ENCODE measurements at regions not wholly inside any gene's neighbourhood (a gene's known extent, or its start where the extent isn't known, plus 50 kb on each side); places are given as distances from the start of the nearest gene placed in this dataset.

DNA sequence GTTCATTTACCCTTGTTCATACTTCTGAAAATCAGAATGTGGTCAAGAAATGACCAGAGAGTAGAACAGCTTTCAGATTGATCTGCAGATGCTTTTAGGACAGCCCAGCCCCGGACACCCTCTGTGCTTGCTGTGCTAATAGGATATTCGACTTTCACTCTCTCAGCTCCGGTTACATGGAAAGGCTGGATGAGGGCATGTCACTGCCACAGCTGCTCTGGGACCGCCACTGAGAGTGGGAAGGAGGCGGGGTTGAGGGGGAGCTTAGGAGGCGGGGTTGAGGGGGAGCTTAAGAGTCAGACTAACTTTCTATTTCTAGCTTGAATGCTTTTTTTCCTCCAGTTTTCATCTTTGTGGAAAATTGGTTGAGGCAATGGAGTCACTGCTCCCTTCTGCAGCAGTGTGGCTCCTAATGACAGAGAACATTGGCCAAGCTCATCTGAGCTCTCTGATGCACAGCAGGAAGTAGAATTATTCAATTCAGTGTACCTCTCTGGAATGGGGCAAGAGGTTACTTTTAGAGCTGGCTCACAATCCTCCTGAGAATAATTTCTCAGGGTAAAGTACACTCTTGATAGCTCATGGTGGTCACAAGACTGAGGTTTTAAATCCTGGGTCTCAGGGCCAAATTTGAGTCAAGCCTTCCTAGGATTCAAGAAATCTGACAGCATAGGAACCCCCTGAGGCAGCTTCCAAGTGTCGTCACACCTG is 74.6 kb upstream of the NPAS1 start:
- peak; percentile 81 for DNase-seq (ENCODE audit: low spot score)

GRCh38 chr19:46945694-46946489 is 73.7 kb upstream of the NPAS1 start:
- DNase-seq (ENCODE audit: low spot score): peak; percentile 56

GRCh38 chr19:46946611-46947238 is 72.9 kb upstream of the NPAS1 start:
- no peak for DNase-seq (ENCODE audit: low spot score)

GRCh38 chr19:46947866-46948265 is 71.8 kb upstream of the NPAS1 start:
- no peak for DNase-seq (ENCODE audit: low spot score)

DNA sequence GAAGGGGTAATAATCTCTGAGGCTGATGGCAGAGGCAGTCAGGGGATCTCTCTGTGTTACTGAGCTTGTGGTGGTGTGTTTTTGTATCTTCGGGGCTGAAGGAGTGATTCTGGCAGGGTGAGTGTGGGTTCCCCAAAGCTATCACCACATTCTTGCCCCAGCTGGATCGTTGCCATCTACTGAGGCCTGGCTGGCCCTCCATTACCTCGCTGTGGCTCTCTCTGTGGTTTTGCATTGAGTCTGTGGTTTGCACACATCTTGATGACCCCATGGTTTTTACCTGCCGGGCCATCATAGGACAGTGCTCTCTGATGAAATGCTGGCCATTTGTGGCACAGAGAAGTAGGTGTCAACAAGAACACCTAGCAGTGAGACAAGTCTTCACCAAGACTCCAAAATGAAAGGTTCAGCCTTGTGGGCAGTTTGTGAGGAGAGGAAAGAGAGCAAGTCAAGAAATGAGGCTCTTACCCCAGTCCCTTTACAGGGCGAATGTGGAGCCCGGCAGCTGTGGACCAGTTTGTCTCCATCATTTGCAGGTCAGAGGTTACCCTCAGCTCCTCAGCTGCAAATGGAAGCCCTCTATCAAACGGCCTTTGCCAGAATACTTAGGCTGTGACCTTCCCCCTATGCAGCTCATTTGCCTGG is 69.0 kb upstream of the NPAS1 start:
- no peak for DNase-seq (ENCODE audit: low spot score)

- DNase-seq (ENCODE audit: low spot score): peak; percentile 55
These were observed 68.3 kb upstream of the NPAS1 start for GRCh38 chr19:46951171-46951986.

GRCh38 chr19:46952874-46953273 is 66.8 kb upstream of the NPAS1 start:
- no peak for DNase-seq (ENCODE audit: low spot score)

- no peak for DNase-seq (ENCODE audit: low spot score)
These were observed 65.6 kb upstream of the NPAS1 start for GRCh38 chr19:46953955-46954501.

GRCh38 chr19:46954502-46954992 is 65.1 kb upstream of the NPAS1 start:
- no peak for DNase-seq (ENCODE audit: low spot score)

GRCh38 chr19:46954993-46955812 is 64.4 kb upstream of the NPAS1 start:
- no peak for DNase-seq (ENCODE audit: low spot score)

DNA sequence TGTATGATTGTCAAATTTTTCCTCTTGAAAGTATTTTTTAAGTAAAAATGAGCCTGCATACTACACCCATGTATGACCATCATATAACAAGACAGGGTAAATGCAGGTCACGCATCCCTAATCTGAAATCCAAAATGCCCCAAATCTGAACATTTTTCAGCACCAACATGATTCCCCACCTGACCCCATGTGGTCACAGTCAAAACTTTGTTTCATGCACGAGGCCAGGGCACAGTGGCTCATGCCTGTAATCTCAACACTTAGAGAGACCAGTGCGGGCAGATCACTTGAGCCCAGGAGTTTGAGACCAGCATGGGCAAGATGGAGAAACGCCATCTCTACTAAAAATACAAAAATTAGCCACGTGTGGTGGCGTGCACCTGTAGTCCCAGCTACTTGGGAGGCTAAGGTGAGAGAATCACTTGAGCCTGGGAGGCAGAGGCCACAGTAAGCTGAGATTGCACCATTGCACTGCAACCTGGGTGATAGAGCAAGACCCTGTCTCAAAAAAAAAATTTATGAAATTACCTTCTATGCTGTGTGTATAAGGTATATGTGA is 63.7 kb upstream of the NPAS1 start:
- no peak for DNase-seq (ENCODE audit: low spot score)

DNA sequence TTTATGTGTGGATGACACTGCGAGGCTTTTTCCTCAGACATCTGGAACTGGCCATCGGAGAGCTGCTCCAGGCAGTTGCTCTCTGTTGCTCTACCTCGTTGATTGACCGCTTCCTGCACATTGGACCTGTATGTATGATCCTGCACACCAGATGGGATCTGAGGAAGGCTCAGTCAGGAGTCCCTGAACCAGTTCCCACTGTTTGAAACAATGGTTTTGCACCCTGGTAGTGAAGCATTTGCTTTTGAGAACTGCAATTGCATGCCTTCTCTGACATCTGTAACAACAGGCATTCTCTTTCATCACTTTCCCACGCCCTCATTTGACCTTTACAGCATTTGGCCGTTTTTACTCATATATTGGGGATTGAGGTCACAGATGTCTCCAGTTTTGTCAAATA is 61.1 kb upstream of the NPAS1 start:
- DNase-seq (ENCODE audit: low spot score): peak; percentile 37

DNA sequence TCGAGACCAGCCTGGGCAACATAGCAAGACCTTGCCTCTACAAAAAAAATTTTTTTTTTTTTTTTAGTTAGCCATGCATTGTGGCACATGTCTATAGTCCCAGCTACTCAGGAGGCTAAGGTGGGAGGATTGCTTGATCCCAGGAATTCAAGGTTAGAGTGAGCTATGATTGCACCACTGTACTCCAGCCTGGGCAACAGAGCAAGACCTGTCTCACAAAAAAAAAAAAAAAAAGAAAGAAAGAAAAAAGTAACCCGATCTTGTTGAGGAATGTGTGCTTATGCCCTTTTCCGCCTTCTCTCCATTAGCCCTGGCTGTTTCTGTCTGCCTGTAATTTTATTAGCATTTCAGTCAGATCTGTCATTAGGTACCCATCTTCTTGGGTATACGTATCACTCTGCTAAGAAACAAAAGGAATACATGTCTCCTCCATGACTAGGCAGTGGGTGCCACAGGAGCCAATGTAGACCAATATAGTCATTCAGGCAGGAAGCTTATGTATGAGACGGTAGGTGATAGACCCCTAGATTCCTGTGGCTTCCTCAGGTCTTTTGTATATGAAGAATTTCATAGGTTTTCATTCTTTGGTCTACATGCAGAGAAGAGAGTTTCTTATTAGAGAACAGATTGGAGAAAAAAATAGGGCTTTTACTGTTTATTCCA is 59.6 kb upstream of the NPAS1 start:
- no peak for DNase-seq (ENCODE audit: low spot score)

GRCh38 chr19:46962030-46962570 is 57.5 kb upstream of the NPAS1 start:
- no peak for DNase-seq (ENCODE audit: low spot score)

GRCh38 chr19:46963093-46963734 is 56.4 kb upstream of the NPAS1 start:
- peak; percentile 80 for DNase-seq (ENCODE audit: low spot score)

- no peak for DNase-seq (ENCODE audit: low spot score)
These were observed 52.0 kb upstream of the NPAS1 start for GRCh38 chr19:46967578-46968032.

Measured in AG08395 (cell line).